H1 (cell line): ENCODE measurements at regions not wholly inside any gene's neighbourhood (a gene's known extent, or its start where the extent isn't known, plus 50 kb on each side); places are given as distances from the start of the nearest gene placed in this dataset.

ENCODE experiments used
- CHD7 ChIP-seq: fragments of 300-600 bp; sonication (generic); IDR thresholded peaks from 2 replicates; pipeline ENCODE4 v1.7.1; 2012; ENCODE audit warnings: low read length, moderate library complexity, mild to moderate bottlenecking, inconsistent platforms; ENCODE audit not compliant: insufficient replicate concordance
- JUND ChIP-seq: IDR thresholded peaks from 2 replicates; pipeline ENCODE4 v1.6.1; 2011; ENCODE audit warnings: mild to moderate bottlenecking, improper control_type of control experiment, low read length
- TAF1 ChIP-seq: IDR thresholded peaks from 2 replicates; pipeline ENCODE4 v1.6.1; 2011; ENCODE audit warnings: mild to moderate bottlenecking, low read depth, low read length

GRCh38 chr1:194114288-194114687, 927.9 kb upstream of the B3GALT2 start (continued):
- TF ChIP-seq TAF1 (no peak), CHD7 (no peak), JUND (no peak)
